Activated CD4-positive, alpha-beta T cell treated with anti-CD3 and anti-CD28 coated beads, Interleukin-2, amount 10 ng/mL, durations not matched to agents 7 days and 5 days (primary cell): ENCODE measurements at regions not wholly inside any gene's neighbourhood (a gene's known extent, or its start where the extent isn't known, plus 50 kb on each side); places are given as distances from the start of the nearest gene placed in this dataset.
"Not testable (repeated sequence)": the region's sequence is repeated elsewhere in the genome, so short reads cannot be mapped to it uniquely, and the experiment has no call there.

Experiments used
- CTCF ChIA-PET: fragments of 350-600 bp; sonication (Branson Sonifier 250); formaldehyde crosslinking; loops from one replicate; lab custom pipeline; 2021; ENCODE audit warnings: antibody characterized with exemption; lab: Charles Lee
- POLR2A ChIA-PET: fragments of 350-600 bp; sonication (Branson Sonifier 250); formaldehyde crosslinking; loops from one replicate; lab custom pipeline; 2021; ENCODE audit warnings: antibody characterized with exemption; lab: Charles Lee
- DNase-seq: peaks from one replicate; pipeline ENCODE4 v3.0.0-alpha.2; 2020
- H3K27ac Mint-ChIP-seq: one replicate; pipeline ENCODE4 v1.8.0; 2021; ENCODE audit warnings: mild to moderate bottlenecking, moderate library complexity, mixed read lengths
- H3K27me3 Mint-ChIP-seq: one replicate; pipeline ENCODE4 v1.8.0; 2021; ENCODE audit warnings: mixed read lengths
- H3K36me3 Mint-ChIP-seq: one replicate; pipeline ENCODE4 v1.8.0; 2021; ENCODE audit warnings: low read depth, mixed read lengths
- H3K4me1 Mint-ChIP-seq: one replicate; pipeline ENCODE4 v1.8.0; 2021; ENCODE audit warnings: mixed read lengths
- H3K4me3 Mint-ChIP-seq: one replicate; pipeline ENCODE4 v1.8.0; 2021; ENCODE audit warnings: mild to moderate bottlenecking, moderate library complexity, mixed read lengths
- H3K9me3 Mint-ChIP-seq: one replicate; pipeline ENCODE4 v1.8.0; 2021; ENCODE audit warnings: mixed read lengths

DNA sequence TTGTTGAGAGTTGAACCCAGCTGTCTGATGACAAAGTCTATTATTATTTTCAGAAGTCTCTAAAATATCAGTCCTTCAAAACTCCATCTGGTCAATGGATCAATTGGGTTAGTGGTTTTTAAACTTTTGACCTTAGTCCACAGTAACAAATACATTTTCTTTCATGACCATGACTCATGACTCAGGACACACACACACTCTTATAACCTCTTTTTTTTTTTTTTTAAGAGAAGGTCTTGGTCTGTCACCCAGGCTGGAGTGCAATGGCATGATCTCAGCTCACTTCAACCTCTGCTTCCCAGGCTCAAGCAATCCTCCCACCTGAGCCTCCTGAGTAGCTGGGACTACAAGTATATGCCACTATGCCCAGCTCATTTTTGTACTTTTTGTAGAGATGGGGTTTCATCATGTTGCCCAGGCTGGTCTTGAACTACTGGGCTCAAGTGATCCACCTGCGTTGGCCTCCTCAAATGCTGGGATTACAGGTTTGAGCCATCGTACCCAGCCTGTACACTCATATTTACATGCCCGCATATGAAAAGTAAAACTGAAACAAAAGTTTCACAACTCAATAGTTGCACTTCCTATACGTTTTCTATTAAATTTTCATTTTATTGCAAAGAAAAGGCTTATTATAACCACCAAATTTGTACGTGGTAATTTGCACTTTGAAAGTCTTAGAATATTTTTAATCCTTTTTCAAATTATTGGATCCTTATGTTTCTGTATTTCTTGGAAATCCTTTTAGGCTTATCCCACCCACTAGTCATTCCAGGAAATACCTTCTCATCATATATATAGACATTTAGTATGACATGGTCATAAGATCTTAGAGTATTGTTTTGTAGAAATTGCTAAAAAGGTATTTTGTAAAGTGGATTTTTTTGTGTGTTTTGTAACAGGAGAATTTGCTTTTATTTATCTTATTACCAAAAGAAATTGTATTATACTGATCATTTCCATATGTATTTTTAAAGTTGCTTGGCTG is 199.0 kb downstream of the LPIN1 start:
- ChIA-PET CTCF (no interaction called here), POLR2A (no interaction called here)
- no peak for DNase-seq
- Mint-ChIP-seq H3K4me1 (peaks cover 15% of the 10 kb centered on the region), H3K36me3 (peaks cover 2% of the 10 kb centered on the region), H3K27ac (peak overlapping the region; percentile 92), H3K4me3 (peak overlapping the region; percentile 52), H3K9me3 (peaks cover 18% of the 10 kb centered on the region), H3K27me3 (peaks cover 3% of the 10 kb centered on the region)

DNA sequence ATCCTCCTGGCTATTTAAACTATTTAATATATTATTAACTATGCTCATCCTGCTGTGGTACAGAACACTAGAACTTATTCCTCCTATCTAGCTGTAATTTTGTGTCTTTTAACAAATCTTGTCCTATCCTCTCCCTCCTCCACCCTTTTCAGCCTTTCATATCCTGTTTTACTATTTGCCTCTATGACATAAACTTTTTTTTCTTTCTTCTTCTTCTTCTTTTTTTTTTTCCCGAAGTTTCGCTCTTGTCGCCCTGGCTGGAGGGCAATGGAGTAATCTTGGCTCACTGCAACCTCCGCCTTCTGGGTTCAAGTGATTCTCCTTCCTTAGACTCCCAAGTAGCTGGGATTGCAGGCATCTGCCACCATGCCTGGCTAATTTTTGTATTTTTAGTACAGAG is 201.5 kb downstream of the LPIN1 start:
- DNase-seq, result no peak
- H3K27me3 Mint-ChIP-seq, result peaks cover 3% of the 10 kb centered on the region
- no peak overlapping the region for H3K27ac Mint-ChIP-seq
- POLR2A ChIA-PET, result no interaction called here
- no peak overlapping the region for H3K4me3 Mint-ChIP-seq
- H3K9me3 Mint-ChIP-seq, result peaks cover 18% of the 10 kb centered on the region
- peaks cover 2% of the 10 kb centered on the region for H3K36me3 Mint-ChIP-seq
- peaks cover 15% of the 10 kb centered on the region for H3K4me1 Mint-ChIP-seq
- CTCF ChIA-PET, result interaction anchor here (0.7 kb wide), 1 partner anchor 384 kb away, joined by 4 read pairs; no protein-coding TSS in a partner anchor

DNA sequence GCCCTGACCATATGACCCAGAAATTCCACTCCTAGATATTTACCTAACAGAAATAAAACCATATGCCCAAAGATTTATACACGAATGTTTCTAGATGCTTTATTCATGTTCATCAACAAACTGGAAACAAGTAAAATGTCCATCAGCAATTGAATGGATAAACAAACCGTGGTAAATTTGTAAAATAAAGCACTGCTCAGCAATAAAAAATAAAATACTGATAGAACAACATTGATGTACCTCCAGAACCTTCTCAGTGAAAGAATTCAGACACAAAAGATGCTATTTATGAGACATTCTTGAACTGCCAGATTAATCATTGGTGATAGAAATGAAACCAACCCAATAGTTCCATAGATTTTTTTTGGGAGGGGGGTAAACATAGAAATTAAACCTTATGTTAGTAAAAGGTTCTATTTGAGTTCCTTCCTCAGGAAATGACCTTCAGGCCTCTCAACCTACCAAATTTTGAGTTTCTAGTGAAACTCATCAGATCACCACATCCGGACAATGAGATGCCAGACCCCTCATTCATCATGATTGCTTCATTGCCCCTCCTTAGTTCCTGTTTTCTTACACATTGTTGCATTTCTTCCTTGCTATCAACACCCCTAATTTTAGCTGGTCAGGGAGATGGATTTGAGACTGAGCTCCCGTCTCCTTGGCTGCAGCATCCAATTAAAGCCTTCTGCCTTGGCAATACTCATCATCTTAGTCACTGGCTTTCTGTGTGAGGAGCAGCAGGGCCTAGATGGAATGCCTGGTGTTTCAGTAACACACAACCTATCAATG is 203.5 kb downstream of the LPIN1 start:
- Mint-ChIP-seq H3K4me3 (no peak overlapping the region), H3K36me3 (no peaks in the 10 kb centered on the region), H3K4me1 (peaks cover 11% of the 10 kb centered on the region), H3K27me3 (peaks cover 14% of the 10 kb centered on the region), H3K27ac (no peak overlapping the region), H3K9me3 (peaks cover 6% of the 10 kb centered on the region)
- ChIA-PET POLR2A (no interaction called here), CTCF (no interaction called here)
- DNase-seq, result no peak

DNA sequence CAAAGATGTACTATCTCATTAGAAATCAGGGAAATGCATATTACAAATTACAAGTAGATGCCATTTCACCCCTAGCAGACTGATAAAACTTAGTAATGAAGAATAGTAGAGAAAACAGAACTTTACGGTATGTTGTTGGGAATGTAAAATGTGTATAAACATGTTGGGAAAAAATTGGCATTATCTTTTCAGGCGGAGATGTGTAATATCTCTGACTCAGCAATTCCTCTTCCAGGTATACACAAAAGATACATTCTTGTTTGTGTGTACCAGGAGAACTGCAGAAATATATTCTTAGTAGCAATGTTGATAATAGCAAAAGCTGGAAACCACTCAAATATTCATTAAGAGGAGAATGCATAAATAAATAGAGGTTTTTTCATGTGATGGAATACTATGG is 204.5 kb downstream of the LPIN1 start:
- no peak for DNase-seq
- Mint-ChIP-seq H3K27me3 (peaks cover 23% of the 10 kb centered on the region), H3K9me3 (peaks cover 6% of the 10 kb centered on the region), H3K36me3 (no peaks in the 10 kb centered on the region), H3K4me1 (peaks cover 2% of the 10 kb centered on the region), H3K4me3 (no peak overlapping the region), H3K27ac (no peak overlapping the region)
- CTCF ChIA-PET, result no interaction called here
- POLR2A ChIA-PET, result no interaction called here

DNA sequence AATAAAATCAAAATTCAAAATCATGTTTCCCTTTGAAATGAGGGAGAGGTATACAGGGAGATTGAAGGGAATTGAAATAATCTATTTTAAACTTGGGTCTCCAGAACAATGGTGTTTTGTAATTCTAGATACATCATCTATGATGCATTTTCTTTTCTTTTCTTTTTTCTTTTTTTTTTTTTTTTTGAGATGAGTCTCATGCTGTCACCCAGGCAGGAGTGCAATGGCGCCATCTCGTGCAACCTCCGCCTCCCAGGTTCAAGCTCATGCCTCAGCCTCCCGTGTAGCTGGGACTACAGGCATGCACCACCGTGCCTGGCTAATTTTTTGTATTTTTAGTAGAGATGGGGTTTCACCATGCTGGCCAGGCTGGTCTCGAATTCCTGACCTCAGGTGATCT is 205.1 kb downstream of the LPIN1 start:
- H3K4me3 Mint-ChIP-seq, H3K27ac Mint-ChIP-seq, H3K36me3 Mint-ChIP-seq, DNase-seq, H3K4me1 Mint-ChIP-seq, POLR2A ChIA-PET, H3K9me3 Mint-ChIP-seq: not testable (repeated sequence)
- CTCF ChIA-PET, result interaction anchor here (0.7 kb wide), 1 partner anchor 311 kb away, joined by 4 read pairs; no protein-coding TSS in a partner anchor
- peaks cover 26% of the 10 kb centered on the region for H3K27me3 Mint-ChIP-seq

DNA sequence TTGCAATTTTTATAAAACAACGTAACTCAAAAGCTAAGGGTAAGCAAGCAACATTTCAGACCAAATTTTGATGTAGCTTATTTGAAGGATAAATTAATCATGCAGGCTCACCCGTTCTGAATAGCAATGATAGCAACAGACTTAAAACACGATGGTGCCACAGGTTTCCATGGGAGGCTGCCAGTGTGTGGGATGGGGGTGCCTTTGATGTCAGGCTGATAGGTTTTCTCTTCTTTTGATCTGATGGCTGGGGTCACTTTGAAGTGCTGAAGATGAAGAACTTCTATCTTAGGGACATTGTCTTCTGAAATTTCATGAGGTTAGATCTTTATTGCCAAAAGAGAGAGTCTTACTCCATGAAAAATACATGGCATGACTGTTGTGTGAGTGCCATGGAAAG is 206.8 kb downstream of the LPIN1 start:
- Mint-ChIP-seq H3K36me3 (no peaks in the 10 kb centered on the region), H3K4me1 (peaks cover 1% of the 10 kb centered on the region), H3K27ac (no peak overlapping the region), H3K9me3 (no peaks in the 10 kb centered on the region), H3K27me3 (peaks cover 28% of the 10 kb centered on the region), H3K4me3 (no peak overlapping the region)
- CTCF ChIA-PET, result no interaction called here
- POLR2A ChIA-PET, result no interaction called here
- no peak for DNase-seq

DNA sequence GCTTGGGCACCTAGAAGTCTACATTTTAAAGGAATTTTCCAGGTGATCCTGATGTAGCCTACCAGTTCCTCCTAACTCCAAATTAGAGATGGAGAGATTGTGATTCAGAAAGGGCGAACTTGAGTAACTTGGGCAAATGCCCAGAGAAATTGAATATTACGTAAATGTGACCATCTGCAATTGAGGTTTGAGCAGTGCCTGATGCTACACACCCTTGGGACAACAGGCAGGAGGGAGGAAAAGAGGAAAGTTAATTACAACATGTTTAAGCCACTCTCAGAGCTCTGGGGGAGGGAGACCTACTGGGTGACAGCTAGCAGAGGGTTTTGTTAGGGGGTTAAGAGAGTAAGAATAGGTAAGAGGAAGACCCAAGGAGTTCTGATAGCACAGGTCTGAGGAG is 208.9 kb downstream of the LPIN1 start:
- Mint-ChIP-seq H3K36me3 (no peaks in the 10 kb centered on the region), H3K4me3 (no peak overlapping the region), H3K9me3 (no peaks in the 10 kb centered on the region), H3K27me3 (peaks cover 25% of the 10 kb centered on the region), H3K27ac (peak overlapping the region; percentile 7), H3K4me1 (peaks cover 1% of the 10 kb centered on the region)
- CTCF ChIA-PET, result interaction anchor here (1.2 kb wide), 1 partner anchor 14 kb away, joined by 3 read pairs; no protein-coding TSS in a partner anchor
- DNase-seq, result no peak
- POLR2A ChIA-PET, result no interaction called here

DNA sequence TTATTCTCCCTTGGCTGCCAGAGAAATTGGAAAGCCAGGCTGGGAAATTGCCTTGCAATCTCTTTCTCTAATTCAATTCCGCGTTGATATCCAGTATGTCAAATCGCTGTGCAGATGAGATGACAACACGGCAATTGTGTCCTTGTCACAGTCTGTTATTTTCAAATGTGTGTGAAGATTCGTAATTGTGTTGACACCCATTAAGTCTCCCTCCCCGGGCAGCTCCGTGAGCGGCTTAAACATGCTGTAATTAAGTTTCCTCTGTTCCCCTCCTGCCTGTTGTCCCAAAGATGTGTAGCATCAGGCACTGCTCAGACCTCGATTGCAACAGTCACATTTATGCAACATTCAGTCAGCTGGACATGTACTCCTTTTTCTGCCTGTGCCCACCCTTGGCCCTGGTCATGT is 209.5 kb downstream of the LPIN1 start:
- H3K4me1 Mint-ChIP-seq, result peaks cover 1% of the 10 kb centered on the region
- POLR2A ChIA-PET, result no interaction called here
- no peak for DNase-seq
- H3K9me3 Mint-ChIP-seq, result no peaks in the 10 kb centered on the region
- no peak overlapping the region for H3K27ac Mint-ChIP-seq
- CTCF ChIA-PET, result interaction anchor here (1.2 kb wide), 1 partner anchor 13 kb away, joined by 3 read pairs; no protein-coding TSS in a partner anchor
- peaks cover 25% of the 10 kb centered on the region for H3K27me3 Mint-ChIP-seq
- H3K36me3 Mint-ChIP-seq, result no peaks in the 10 kb centered on the region
- no peak overlapping the region for H3K4me3 Mint-ChIP-seq

DNA sequence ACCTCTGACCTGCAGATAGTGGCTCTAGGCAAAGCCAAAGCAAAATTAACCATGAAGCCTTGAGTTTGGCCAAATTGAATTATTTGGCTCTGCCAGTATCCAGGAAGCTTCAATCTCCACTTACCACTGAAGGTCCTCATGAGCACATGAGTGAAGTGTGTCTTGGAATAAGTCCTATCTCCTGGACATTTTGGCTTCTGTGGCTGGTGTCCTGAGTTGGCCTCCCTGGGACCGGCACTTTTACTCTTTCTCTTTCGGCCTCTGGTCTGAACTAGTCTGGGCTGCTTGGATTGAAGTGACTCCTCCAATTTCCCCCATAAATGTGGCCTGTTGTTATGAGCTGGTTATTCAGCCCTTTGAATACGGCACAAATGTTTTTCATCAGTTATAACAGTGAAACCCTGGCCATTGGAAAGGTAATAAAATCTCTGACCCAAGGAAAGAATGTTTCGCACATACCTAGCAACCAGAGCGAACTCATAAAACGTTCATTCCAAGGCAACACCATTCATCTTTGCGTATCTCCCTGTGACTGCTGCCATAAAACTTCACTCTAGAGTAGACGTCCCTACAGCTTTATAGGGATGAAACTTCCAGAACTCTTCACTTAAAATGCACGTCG is 216.4 kb downstream of the LPIN1 start:
- Mint-ChIP-seq H3K27me3 (no peaks in the 10 kb centered on the region), H3K4me1 (no peaks in the 10 kb centered on the region), H3K36me3 (no peaks in the 10 kb centered on the region), H3K9me3 (no peaks in the 10 kb centered on the region), H3K27ac (no peak overlapping the region), H3K4me3 (no peak overlapping the region)
- CTCF ChIA-PET, result no interaction called here
- DNase-seq, result no peak
- POLR2A ChIA-PET, result no interaction called here

DNA sequence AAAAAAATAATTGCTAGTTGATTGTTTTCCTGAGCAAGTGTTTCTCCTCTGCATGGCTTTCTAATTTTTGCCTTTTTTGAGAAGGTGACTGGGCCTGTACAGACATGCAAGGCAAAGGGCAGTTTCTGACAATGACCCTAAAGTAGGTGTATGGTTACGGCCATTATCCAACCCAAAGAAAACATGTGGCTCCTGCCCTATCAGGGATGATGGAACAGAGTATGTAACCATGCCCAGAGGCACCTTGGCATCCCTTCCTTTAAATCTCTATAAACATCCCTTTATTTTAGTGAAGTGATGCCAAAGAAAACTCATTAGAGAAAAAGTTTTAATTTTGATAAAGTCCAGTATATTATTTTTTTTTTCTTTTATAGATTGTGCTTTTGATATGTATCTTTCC is 217.5 kb downstream of the LPIN1 start:
- H3K4me1 Mint-ChIP-seq, result no peaks in the 10 kb centered on the region
- no peaks in the 10 kb centered on the region for H3K9me3 Mint-ChIP-seq
- no peaks in the 10 kb centered on the region for H3K36me3 Mint-ChIP-seq
- POLR2A ChIA-PET, result no interaction called here
- DNase-seq, result no peak
- no peak overlapping the region for H3K27ac Mint-ChIP-seq
- peaks cover 1% of the 10 kb centered on the region for H3K27me3 Mint-ChIP-seq
- no peak overlapping the region for H3K4me3 Mint-ChIP-seq
- CTCF ChIA-PET, result no interaction called here

DNA sequence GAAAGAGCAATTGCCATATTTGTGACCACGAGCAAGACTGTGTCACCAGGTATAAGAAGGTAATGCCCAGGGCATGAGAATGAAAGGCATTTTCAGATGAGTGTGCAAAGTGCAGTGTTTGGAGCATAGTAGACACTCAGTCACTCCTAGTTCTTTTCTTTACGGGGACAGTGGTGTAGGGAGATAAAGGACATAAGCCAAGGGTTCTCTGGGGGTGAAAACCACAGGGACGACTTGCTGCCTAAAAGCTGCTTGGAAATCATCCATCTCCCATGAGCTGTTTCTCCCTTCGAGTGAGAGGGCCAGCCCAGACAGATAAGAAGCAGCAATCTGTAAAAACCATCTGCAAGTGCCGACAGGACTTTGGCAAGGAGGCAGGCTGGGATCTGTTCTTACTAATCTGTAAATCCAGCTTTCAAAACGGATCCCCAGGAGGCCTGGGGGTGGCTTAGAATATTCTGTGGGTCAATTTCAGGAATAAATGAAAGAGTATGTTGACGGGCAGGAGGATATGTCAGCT is 221.6 kb downstream of the LPIN1 start:
- ChIA-PET CTCF (interaction anchor here (0.6 to 1.1 kb wide), 2 partner anchors 11 to 104 kb away, joined by 3 read pairs; no protein-coding TSS in a partner anchor), POLR2A (no interaction called here)
- Mint-ChIP-seq H3K27me3 (peaks cover 7% of the 10 kb centered on the region), H3K4me1 (no peaks in the 10 kb centered on the region), H3K4me3 (no peak overlapping the region), H3K27ac (no peak overlapping the region), H3K9me3 (peaks cover 5% of the 10 kb centered on the region), H3K36me3 (no peaks in the 10 kb centered on the region)
- no peak for DNase-seq

DNA sequence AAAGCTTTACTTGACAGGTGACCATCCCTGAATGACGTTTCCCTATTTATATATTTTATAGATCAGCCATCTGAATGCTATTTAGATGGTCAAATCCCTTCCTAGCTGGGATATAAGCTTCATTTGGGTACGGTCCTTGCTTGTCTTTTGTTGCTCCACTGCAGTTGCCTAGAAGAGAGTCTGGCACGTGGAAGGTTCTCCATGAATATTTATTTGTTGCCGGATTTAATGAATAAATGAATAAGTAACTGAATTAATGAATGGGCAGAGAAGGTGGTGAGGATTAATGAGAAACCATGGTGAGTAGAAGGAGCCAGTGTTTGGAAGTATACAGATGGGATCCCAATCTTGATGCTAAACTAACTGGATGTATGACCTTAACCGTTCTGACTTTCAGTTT is 222.1 kb downstream of the LPIN1 start:
- peaks cover 10% of the 10 kb centered on the region for H3K9me3 Mint-ChIP-seq
- CTCF ChIA-PET, result interaction anchor here (0.6 to 1.1 kb wide), 2 partner anchors 11 to 104 kb away, joined by 3 read pairs; no protein-coding TSS in a partner anchor
- no peak overlapping the region for H3K27ac Mint-ChIP-seq
- H3K4me1 Mint-ChIP-seq, result no peaks in the 10 kb centered on the region
- peaks cover under 1% of the 10 kb centered on the region for H3K36me3 Mint-ChIP-seq
- no peak for DNase-seq
- H3K27me3 Mint-ChIP-seq, result peaks cover 8% of the 10 kb centered on the region
- no peak overlapping the region for H3K4me3 Mint-ChIP-seq
- POLR2A ChIA-PET, result no interaction called here
